GM12892 (cell line): ENCODE measurements at regions not wholly inside any gene's neighbourhood (a gene's known extent, or its start where the extent isn't known, plus 50 kb on each side); places are given as distances from the start of the nearest gene placed in this dataset.

Experiments
- DNase-seq: peaks from one replicate; pipeline ENCODE4 v3.0.0; 2011; ENCODE audit not compliant: insufficient read length
- FAIRE-seq: peaks from 2 replicates; lab custom pipeline; 2011; peaks lifted over from hg19 to GRCh38; lab: Jason Lieb, UNC
- POLR2A ChIP-seq: IDR thresholded peaks from 2 replicates; pipeline ENCODE4 v1.6.1; 2011; ENCODE audit warnings: low read depth, low read length, control low read depth
- POLR2AphosphoS5 ChIP-seq: IDR thresholded peaks from 2 replicates; pipeline ENCODE4 v1.6.1; 2011; ENCODE audit warnings: low read depth, low read length, control low read depth
- TAF1 ChIP-seq: IDR thresholded peaks from 2 replicates; pipeline ENCODE4 v1.6.1; 2011; ENCODE audit warnings: low read depth, mild to moderate bottlenecking, control low read depth, low read length, borderline replicate concordance

- DNase-seq (no peak), FAIRE-seq (no peak)
- TF ChIP-seq POLR2A (no peak), POLR2AphosphoS5 (no peak)
Measured at GRCh38 chr13:50682002-50682401, 161.5 kb downstream of the DLEU7 start.

- DNase-seq (no peak), FAIRE-seq (no peak)
- TF ChIP-seq POLR2AphosphoS5 (no peak), TAF1 (no peak)
Measured at GRCh38 chr13:50682966-50683365, 160.5 kb downstream of the DLEU7 start.

GRCh38 chr13:50684366-50684765, 159.1 kb downstream of the DLEU7 start:
- FAIRE-seq (no peak), DNase-seq (no peak)
- TF ChIP-seq TAF1 (no peak), POLR2AphosphoS5 (no peak), POLR2A (no peak)

GRCh38 chr13:50685491-50685890, 158.0 kb downstream of the DLEU7 start:
- FAIRE-seq, result no peak
- DNase-seq, result no peak
- no peak for TF ChIP-seq TAF1
- no peak for TF ChIP-seq POLR2A
- no peak for TF ChIP-seq POLR2AphosphoS5

- no peak for FAIRE-seq
- TF ChIP-seq TAF1 (no peak), POLR2AphosphoS5 (no peak), POLR2A (no peak)
- no peak for DNase-seq
Measured at GRCh38 chr13:50685956-50686355, 157.5 kb downstream of the DLEU7 start.

GRCh38 chr13:50686551-50686950, 156.9 kb downstream of the DLEU7 start:
- no peak for FAIRE-seq

GRCh38 chr13:50687545-50687944, 155.9 kb downstream of the DLEU7 start:
- no peak for FAIRE-seq
- no peak for DNase-seq
- TF ChIP-seq TAF1, result no peak
- TF ChIP-seq POLR2AphosphoS5, result no peak
- no peak for TF ChIP-seq POLR2A

More at GRCh38 chr13:50686551-50686950, 156.9 kb downstream of the DLEU7 start:
- TF ChIP-seq POLR2AphosphoS5 (no peak), TAF1 (no peak), POLR2A (no peak)
- no peak for DNase-seq

- FAIRE-seq (no peak), DNase-seq (no peak)
- TF ChIP-seq POLR2A (no peak), TAF1 (no peak), POLR2AphosphoS5 (no peak)
Measured at GRCh38 chr13:50690006-50690405, 153.5 kb downstream of the DLEU7 start.

GRCh38 chr13:50691176-50691680, 152.3 kb downstream of the DLEU7 start:
- DNase-seq, result no peak
- FAIRE-seq, result no peak

GRCh38 chr13:50691681-50692263, 151.7 kb downstream of the DLEU7 start:
- FAIRE-seq (no peak), DNase-seq (no peak)
- TF ChIP-seq POLR2AphosphoS5, result no peak
- TF ChIP-seq TAF1, result no peak
- TF ChIP-seq POLR2A, result no peak

More at GRCh38 chr13:50691176-50691680, 152.3 kb downstream of the DLEU7 start:
- TF ChIP-seq TAF1, result no peak
- no peak for TF ChIP-seq POLR2AphosphoS5
- no peak for TF ChIP-seq POLR2A

- TF ChIP-seq TAF1 (no peak), POLR2AphosphoS5 (no peak), POLR2A (no peak)
- FAIRE-seq (no peak), DNase-seq (no peak)
Measured at GRCh38 chr13:50692396-50692915, 151.0 kb downstream of the DLEU7 start.

GRCh38 chr13:50693727-50694126, 149.8 kb downstream of the DLEU7 start:
- DNase-seq (no peak), FAIRE-seq (no peak)
- TF ChIP-seq POLR2A, result no peak
- TF ChIP-seq POLR2AphosphoS5, result no peak
- TF ChIP-seq TAF1, result no peak
